HepG2 (cell line): ENCODE measurements at regions not wholly inside any gene's neighbourhood (a gene's known extent, or its start where the extent isn't known, plus 50 kb on each side); places are given as distances from the start of the nearest gene placed in this dataset.

ENCODE experiments used
- FOSL1 ChIP-seq: sonication (generic); formaldehyde crosslinking; IDR thresholded peaks from 2 replicates; pipeline ENCODE4 v1.9.0; 2021; ENCODE audit warnings: missing genetic modification reagents, borderline replicate concordance
- JUNB ChIP-seq: sonication (generic); formaldehyde crosslinking; IDR thresholded peaks from 2 replicates; pipeline ENCODE4 v1.8.0; 2022; ENCODE audit warnings: missing genetic modification reagents, mild to moderate bottlenecking, borderline replicate concordance
- SMARCE1 ChIP-seq: fragments of 450-650 bp; IDR thresholded peaks from 2 replicates; pipeline ENCODE4 v1.6.1; 2017; ENCODE audit warnings: borderline replicate concordance
- ZNF747 ChIP-seq: sonication (generic); formaldehyde crosslinking; IDR thresholded peaks from 2 replicates; pipeline ENCODE4 v1.8.1; 2023; ENCODE audit warnings: missing genetic modification reagents, mild to moderate bottlenecking, borderline replicate concordance
- ZNF788 ChIP-seq: sonication (generic); formaldehyde crosslinking; IDR thresholded peaks from 2 replicates; pipeline ENCODE4 v1.5.0; 2020; ENCODE audit warnings: mild to moderate bottlenecking, missing genetic modification reagents, borderline replicate concordance
- TF ChIP-seq, protein P1 (sequence below): sonication (generic); formaldehyde crosslinking; IDR thresholded peaks from 2 replicates; pipeline ENCODE4 v1.4.0; 2020; ENCODE audit warnings: low read depth, mild to moderate bottlenecking, missing genetic modification reagents
- TF ChIP-seq, protein P2 (sequence below): sonication (generic); formaldehyde crosslinking; IDR thresholded peaks from 2 replicates; pipeline ENCODE4 v1.4.0; 2020; ENCODE audit warnings: low read depth, missing genetic modification reagents
- TF ChIP-seq, protein P3 (sequence below): sonication (generic); formaldehyde crosslinking; IDR thresholded peaks from 2 replicates; pipeline ENCODE4 v1.4.0; 2020; ENCODE audit warnings: missing genetic modification reagents
- TF ChIP-seq, protein P4 (sequence below): sonication (generic); formaldehyde crosslinking; IDR thresholded peaks from 2 replicates; pipeline ENCODE4 v1.4.0; 2020; ENCODE audit warnings: missing genetic modification reagents
- TF ChIP-seq, protein P5 (sequence below): sonication (generic); formaldehyde crosslinking; IDR thresholded peaks from 2 replicates; pipeline ENCODE4 v1.4.0; 2020; ENCODE audit warnings: missing genetic modification reagents
- TF ChIP-seq, protein P6 (sequence below): sonication (generic); formaldehyde crosslinking; IDR thresholded peaks from 2 replicates; pipeline ENCODE4 v1.4.0; 2020; ENCODE audit warnings: mild to moderate bottlenecking, missing genetic modification reagents

DNA sequence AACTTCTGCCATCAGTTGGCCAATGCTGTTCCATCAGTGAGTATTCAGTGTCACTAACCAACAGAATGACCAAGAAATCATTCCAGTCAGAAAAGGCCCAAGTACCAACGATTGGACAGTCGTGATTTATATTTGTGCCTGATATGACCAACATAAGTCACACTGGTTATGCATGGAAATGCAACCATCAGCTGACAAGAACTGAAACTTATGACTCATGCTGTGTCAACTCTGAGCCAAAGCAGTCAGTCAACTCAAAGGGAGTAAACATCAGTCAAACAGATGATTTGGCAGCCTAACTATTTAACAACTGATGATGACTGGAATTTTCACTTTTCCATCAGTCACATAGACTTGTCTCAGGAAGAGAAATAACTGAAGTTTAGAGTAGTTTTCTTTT lies 142.4 kb downstream of the ANXA2 start (continued):
- TF ChIP-seq, protein P1, sequence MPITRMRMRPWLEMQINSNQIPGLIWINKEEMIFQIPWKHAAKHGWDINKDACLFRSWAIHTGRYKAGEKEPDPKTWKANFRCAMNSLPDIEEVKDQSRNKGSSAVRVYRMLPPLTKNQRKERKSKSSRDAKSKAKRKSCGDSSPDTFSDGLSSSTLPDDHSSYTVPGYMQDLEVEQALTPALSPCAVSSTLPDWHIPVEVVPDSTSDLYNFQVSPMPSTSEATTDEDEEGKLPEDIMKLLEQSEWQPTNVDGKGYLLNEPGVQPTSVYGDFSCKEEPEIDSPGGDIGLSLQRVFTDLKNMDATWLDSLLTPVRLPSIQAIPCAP = no peak
- TF ChIP-seq SMARCE1 (no peak), ZNF788 (CRISPR knock-in tag) (no peak), JUNB (no peak; the same call in 1 of the 2 replicates), ZNF747 (no peak), FOSL1 (peak; percentile 73)
- TF ChIP-seq, protein P2, sequence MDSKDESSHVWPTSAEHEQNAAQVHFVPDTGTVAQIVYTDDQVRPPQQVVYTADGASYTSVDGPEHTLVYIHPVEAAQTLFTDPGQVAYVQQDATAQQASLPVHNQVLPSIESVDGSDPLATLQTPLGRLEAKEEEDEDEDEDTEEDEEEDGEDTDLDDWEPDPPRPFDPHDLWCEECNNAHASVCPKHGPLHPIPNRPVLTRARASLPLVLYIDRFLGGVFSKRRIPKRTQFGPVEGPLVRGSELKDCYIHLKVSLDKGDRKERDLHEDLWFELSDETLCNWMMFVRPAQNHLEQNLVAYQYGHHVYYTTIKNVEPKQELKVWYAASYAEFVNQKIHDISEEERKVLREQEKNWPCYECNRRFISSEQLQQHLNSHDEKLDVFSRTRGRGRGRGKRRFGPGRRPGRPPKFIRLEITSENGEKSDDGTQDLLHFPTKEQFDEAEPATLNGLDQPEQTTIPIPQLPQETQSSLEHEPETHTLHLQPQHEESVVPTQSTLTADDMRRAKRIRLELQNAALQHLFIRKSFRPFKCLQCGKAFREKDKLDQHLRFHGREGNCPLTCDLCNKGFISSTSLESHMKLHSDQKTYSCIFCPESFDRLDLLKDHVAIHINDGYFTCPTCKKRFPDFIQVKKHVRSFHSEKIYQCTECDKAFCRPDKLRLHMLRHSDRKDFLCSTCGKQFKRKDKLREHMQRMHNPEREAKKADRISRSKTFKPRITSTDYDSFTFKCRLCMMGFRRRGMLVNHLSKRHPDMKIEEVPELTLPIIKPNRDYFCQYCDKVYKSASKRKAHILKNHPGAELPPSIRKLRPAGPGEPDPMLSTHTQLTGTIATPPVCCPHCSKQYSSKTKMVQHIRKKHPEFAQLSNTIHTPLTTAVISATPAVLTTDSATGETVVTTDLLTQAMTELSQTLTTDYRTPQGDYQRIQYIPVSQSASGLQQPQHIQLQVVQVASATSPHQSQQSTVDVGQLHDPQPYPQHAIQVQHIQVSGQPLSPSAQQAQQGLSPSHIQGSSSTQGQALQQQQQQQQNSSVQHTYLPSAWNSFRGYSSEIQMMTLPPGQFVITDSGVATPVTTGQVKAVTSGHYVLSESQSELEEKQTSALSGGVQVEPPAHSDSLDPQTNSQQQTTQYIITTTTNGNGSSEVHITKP (CRISPR knock-in tag) = no peak
- TF ChIP-seq, protein P3, sequence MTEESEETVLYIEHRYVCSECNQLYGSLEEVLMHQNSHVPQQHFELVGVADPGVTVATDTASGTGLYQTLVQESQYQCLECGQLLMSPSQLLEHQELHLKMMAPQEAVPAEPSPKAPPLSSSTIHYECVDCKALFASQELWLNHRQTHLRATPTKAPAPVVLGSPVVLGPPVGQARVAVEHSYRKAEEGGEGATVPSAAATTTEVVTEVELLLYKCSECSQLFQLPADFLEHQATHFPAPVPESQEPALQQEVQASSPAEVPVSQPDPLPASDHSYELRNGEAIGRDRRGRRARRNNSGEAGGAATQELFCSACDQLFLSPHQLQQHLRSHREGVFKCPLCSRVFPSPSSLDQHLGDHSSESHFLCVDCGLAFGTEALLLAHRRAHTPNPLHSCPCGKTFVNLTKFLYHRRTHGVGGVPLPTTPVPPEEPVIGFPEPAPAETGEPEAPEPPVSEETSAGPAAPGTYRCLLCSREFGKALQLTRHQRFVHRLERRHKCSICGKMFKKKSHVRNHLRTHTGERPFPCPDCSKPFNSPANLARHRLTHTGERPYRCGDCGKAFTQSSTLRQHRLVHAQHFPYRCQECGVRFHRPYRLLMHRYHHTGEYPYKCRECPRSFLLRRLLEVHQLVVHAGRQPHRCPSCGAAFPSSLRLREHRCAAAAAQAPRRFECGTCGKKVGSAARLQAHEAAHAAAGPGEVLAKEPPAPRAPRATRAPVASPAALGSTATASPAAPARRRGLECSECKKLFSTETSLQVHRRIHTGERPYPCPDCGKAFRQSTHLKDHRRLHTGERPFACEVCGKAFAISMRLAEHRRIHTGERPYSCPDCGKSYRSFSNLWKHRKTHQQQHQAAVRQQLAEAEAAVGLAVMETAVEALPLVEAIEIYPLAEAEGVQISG (CRISPR knock-in tag) = no peak
- TF ChIP-seq, protein P4, sequence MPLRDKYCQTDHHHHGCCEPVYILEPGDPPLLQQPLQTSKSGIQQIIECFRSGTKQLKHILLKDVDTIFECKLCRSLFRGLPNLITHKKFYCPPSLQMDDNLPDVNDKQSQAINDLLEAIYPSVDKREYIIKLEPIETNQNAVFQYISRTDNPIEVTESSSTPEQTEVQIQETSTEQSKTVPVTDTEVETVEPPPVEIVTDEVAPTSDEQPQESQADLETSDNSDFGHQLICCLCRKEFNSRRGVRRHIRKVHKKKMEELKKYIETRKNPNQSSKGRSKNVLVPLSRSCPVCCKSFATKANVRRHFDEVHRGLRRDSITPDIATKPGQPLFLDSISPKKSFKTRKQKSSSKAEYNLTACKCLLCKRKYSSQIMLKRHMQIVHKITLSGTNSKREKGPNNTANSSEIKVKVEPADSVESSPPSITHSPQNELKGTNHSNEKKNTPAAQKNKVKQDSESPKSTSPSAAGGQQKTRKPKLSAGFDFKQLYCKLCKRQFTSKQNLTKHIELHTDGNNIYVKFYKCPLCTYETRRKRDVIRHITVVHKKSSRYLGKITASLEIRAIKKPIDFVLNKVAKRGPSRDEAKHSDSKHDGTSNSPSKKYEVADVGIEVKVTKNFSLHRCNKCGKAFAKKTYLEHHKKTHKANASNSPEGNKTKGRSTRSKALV (CRISPR knock-in tag) = no peak
- TF ChIP-seq, protein P5, sequence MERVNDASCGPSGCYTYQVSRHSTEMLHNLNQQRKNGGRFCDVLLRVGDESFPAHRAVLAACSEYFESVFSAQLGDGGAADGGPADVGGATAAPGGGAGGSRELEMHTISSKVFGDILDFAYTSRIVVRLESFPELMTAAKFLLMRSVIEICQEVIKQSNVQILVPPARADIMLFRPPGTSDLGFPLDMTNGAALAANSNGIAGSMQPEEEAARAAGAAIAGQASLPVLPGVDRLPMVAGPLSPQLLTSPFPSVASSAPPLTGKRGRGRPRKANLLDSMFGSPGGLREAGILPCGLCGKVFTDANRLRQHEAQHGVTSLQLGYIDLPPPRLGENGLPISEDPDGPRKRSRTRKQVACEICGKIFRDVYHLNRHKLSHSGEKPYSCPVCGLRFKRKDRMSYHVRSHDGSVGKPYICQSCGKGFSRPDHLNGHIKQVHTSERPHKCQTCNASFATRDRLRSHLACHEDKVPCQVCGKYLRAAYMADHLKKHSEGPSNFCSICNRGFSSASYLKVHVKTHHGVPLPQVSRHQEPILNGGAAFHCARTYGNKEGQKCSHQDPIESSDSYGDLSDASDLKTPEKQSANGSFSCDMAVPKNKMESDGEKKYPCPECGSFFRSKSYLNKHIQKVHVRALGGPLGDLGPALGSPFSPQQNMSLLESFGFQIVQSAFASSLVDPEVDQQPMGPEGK = no peak
- TF ChIP-seq, protein P6, sequence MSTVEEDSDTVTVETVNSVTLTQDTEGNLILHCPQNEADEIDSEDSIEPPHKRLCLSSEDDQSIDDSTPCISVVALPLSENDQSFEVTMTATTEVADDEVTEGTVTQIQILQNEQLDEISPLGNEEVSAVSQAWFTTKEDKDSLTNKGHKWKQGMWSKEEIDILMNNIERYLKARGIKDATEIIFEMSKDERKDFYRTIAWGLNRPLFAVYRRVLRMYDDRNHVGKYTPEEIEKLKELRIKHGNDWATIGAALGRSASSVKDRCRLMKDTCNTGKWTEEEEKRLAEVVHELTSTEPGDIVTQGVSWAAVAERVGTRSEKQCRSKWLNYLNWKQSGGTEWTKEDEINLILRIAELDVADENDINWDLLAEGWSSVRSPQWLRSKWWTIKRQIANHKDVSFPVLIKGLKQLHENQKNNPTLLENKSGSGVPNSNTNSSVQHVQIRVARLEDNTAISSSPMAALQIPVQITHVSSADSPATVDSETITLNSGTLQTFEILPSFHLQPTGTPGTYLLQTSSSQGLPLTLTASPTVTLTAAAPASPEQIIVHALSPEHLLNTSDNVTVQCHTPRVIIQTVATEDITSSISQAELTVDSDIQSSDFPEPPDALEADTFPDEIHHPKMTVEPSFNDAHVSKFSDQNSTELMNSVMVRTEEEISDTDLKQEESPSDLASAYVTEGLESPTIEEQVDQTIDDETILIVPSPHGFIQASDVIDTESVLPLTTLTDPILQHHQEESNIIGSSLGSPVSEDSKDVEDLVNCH (CRISPR knock-in tag) = no peak
